Endothelial cell (in vitro differentiated cells): ENCODE measurements at regions not wholly inside any gene's neighbourhood (a gene's known extent, or its start where the extent isn't known, plus 50 kb on each side); places are given as distances from the start of the nearest gene placed in this dataset.
A peak's percentile ranks its signal among the peaks of the same experiment; 100 is the strongest.

Experiments used
- DNase-seq: peaks from one replicate; pipeline ENCODE4 v3.0.0; 2021; ENCODE audit warnings: low spot score
- H3K27ac Mint-ChIP-seq: one replicate; pipeline ENCODE4 v1.8.0; 2021; ENCODE audit warnings: mixed read lengths, inconsistent platforms; ENCODE audit not compliant: unreplicated experiment
- H3K27me3 Mint-ChIP-seq: one replicate; pipeline ENCODE4 v1.8.0; 2021; ENCODE audit warnings: mild to moderate bottlenecking, moderate library complexity, mixed read lengths, inconsistent platforms; ENCODE audit not compliant: unreplicated experiment
- H3K36me3 Mint-ChIP-seq: one replicate; pipeline ENCODE4 v1.8.0; 2021; ENCODE audit warnings: mild to moderate bottlenecking, low read depth, mixed read lengths, inconsistent platforms; ENCODE audit not compliant: unreplicated experiment
- H3K4me1 Mint-ChIP-seq: one replicate; pipeline ENCODE4 v1.8.0; 2021; ENCODE audit warnings: mild to moderate bottlenecking, mixed read lengths, inconsistent platforms; ENCODE audit not compliant: unreplicated experiment
- H3K4me3 Mint-ChIP-seq: one replicate; pipeline ENCODE4 v1.8.0; 2021; ENCODE audit warnings: mild to moderate bottlenecking, mixed read lengths, inconsistent platforms; ENCODE audit not compliant: unreplicated experiment
- H3K9me3 Mint-ChIP-seq: one replicate; pipeline ENCODE4 v1.8.0; 2021; ENCODE audit warnings: mixed read lengths, inconsistent platforms; ENCODE audit not compliant: unreplicated experiment
- CTCF ChIP-seq: fragments of 200-600 bp; sonication (generic); IDR thresholded peaks from one replicate; pipeline ENCODE4 v1.5.0; 2021; ENCODE audit warnings: antibody characterized with exemption; ENCODE audit not compliant: unreplicated experiment

- H3K27me3 Mint-ChIP-seq, result peaks cover 2% of the 10 kb centered on the region
- no peak for DNase-seq
- H3K4me1 Mint-ChIP-seq, result peaks cover 7% of the 10 kb centered on the region
- H3K4me3 Mint-ChIP-seq, result no peak overlapping the region
- TF ChIP-seq CTCF, result no peak
- H3K27ac Mint-ChIP-seq, result peak overlapping the region; percentile 90
- peaks cover 3% of the 10 kb centered on the region for H3K9me3 Mint-ChIP-seq
- peaks cover 4% of the 10 kb centered on the region for H3K36me3 Mint-ChIP-seq
These were observed 75.8 kb downstream of the CALM1 start for GRCh38 chr14:90472632-90473031.
